Spinal cord (tissue), 10 donors: ENCODE measurements at regions not wholly inside any gene's neighbourhood (a gene's known extent, or its start where the extent isn't known, plus 50 kb on each side); places are given as distances from the start of the nearest gene placed in this dataset. TPM values are rescaled to one million over a fixed set of nuclear protein-coding genes. Genes with fewer than 3 reads are reported as not detected.

Source experiments
- DNase-seq, 6 donors: peaks; one replicate each; pipeline versions ENCODE4 v3.0.0 to v3.0.0-alpha.2; 2013 to 2015; ENCODE audit warnings: low spot score in 6 of 6, low read depth in 4 of 6
- H3K27ac ChIP-seq: one replicate; pipeline ENCODE4 v1.5.1; 2013; ENCODE audit warnings: low read depth, low read length, control low read depth
- H3K27me3 ChIP-seq: one replicate; pipeline ENCODE4 v1.6.1; 2013; ENCODE audit warnings: low read length; ENCODE audit not compliant: control insufficient read depth, insufficient read depth
- H3K36me3 ChIP-seq: one replicate; pipeline ENCODE4 v1.6.1; 2013; ENCODE audit warnings: low read length; ENCODE audit not compliant: control insufficient read depth, insufficient read depth
- H3K4me1 ChIP-seq: one replicate; pipeline ENCODE4 v1.6.1; 2013; ENCODE audit warnings: low read length; ENCODE audit not compliant: control insufficient read depth, insufficient read depth
- H3K4me3 ChIP-seq: one replicate; pipeline ENCODE4 v1.5.1; 2013; ENCODE audit warnings: low read depth, low read length, control low read depth
- H3K9me3 ChIP-seq: one replicate; pipeline ENCODE4 v1.6.1; 2013; ENCODE audit warnings: low read length; ENCODE audit not compliant: control insufficient read depth, insufficient read depth
- WGBS: methylation state at CpG from one replicate; pipeline ENCODE4 v1.1.5; 2013; ENCODE audit warnings: missing lambda C conversion rate; ENCODE audit not compliant: insufficient coverage; 5-methylcytosine and 5-hydroxymethylcytosine counted together
- small RNA-seq: library from RNA; depleted of rRNA; stranded (forward); fragments of <200 nt; gene quantifications from one replicate; pipeline ENCODE3, GENCODE V24; 2014; ENCODE audit warnings: low replicate concordance
- donor health status: healthy.

- DNase-seq, result no peak
- Histone ChIP-seq H3K9me3 (no peaks in the 10 kb centered on the region), H3K4me1 (no peaks in the 10 kb centered on the region), H3K4me3 (no peak overlapping the region), H3K27ac (no peak overlapping the region), H3K27me3 (no peaks in the 10 kb centered on the region), H3K36me3 (no peaks in the 10 kb centered on the region)
- WGBS, result 90% methylated on average over 4 of the region's 5 CpGs
Measured at GRCh38 chr11:103848686-103849085, 187.8 kb upstream of the DDI1 start.

DNA sequence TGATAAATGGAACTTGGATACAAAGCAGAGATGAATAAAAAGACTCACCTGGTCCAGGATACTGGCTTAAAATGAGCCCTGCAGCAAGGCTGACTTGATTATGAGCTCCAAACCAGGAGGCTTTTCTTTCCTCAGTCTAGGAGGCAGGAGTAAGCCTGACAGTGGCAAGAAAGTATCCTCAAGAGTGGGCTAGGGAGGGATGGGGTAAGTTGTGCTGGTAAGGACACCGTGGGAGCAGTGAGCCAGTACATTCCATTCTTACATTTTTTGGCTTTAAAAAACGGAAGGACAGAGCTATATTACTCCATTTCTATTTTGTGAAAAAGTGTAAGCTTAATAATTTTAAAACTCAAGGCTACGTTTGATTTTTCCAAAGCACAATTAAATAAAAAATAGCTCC lies 187.1 kb upstream of the DDI1 start:
- no peaks in the 10 kb centered on the region for H3K27me3 ChIP-seq
- DNase-seq, result no peak
- H3K4me3 ChIP-seq, result no peak overlapping the region
- no peaks in the 10 kb centered on the region for H3K9me3 ChIP-seq
- H3K4me1 ChIP-seq, result no peaks in the 10 kb centered on the region
- H3K27ac ChIP-seq, result no peak overlapping the region
- no CpG with 5 or more reads among the region's 3 CpGs for WGBS
- H3K36me3 ChIP-seq, result no peaks in the 10 kb centered on the region

GRCh38 chr11:103850419-103851165 lies 185.8 kb upstream of the DDI1 start:
- Histone ChIP-seq H3K36me3 (no peaks in the 10 kb centered on the region), H3K27ac (no peak overlapping the region)
- WGBS, result 79% methylated on average over 4 of the region's 6 CpGs

DNA sequence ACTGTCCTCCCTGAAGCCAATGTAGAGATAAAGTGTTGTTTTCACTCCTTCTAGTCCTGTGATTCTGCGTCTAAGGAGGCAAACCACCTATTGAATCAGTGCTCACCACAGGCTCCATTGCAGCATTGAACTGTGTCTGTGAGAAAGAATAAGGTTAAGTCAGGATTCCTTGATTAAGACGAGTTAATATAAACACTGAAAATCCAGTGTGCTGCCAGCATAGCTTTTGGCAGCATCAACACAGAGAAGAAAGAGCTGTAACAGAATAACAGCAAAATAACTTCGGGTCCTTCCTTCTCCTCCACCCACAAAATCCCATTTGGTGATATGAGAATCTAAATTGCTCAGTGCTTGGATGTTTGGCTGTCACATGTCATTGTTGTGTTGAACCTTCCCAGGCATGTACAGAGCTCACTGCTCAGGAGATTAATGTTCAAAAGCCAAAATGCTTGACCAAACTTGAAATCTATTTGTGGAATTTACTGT lies 185.2 kb upstream of the DDI1 start:
- Histone ChIP-seq H3K9me3 (no peaks in the 10 kb centered on the region), H3K27me3 (no peaks in the 10 kb centered on the region), H3K4me1 (no peaks in the 10 kb centered on the region), H3K27ac (no peak overlapping the region), H3K4me3 (no peak overlapping the region), H3K36me3 (no peaks in the 10 kb centered on the region)
- WGBS, result no CpG with 5 or more reads among the region's 3 CpGs
- DNase-seq, result no peak

More at GRCh38 chr11:103850419-103851165, 185.8 kb upstream of the DDI1 start:
- no peaks in the 10 kb centered on the region for H3K27me3 ChIP-seq
- H3K9me3 ChIP-seq, result no peaks in the 10 kb centered on the region
- H3K4me3 ChIP-seq, result no peak overlapping the region
- no peaks in the 10 kb centered on the region for H3K4me1 ChIP-seq
- no peak for DNase-seq

Small RNA genes in the stretch of these regions (small RNA-seq; reads per million reads assigned to genes)
- not detected for gene MIR4693
